ENCODE measurements at regions not wholly inside any gene's neighbourhood (a gene's known extent, or its start where the extent isn't known, plus 50 kb on each side); places are given as distances from the start of the nearest gene placed in this dataset.
"Not testable (repeated sequence)": the region's sequence is repeated elsewhere in the genome, so short reads cannot be mapped to it uniquely, and the experiment has no call there.

- H4K91ac ChIP-seq (ENCODE audit: insufficient read length, low read depth, low read length); H2BK15ac ChIP-seq (ENCODE audit: low read depth, low read length); DNase-seq; H2AK5ac ChIP-seq (ENCODE audit: insufficient read length, low read length); H3K4me3 Mint-ChIP-seq; H2BK12ac ChIP-seq (ENCODE audit: insufficient read length, low read depth, low read length); H3K4me2 ChIP-seq (ENCODE audit: insufficient read depth, insufficient read length, low read length); H4K20me1 ChIP-seq (ENCODE audit: control insufficient read depth, insufficient read depth, insufficient read length); H3K23ac ChIP-seq (ENCODE audit: insufficient read length, low read depth, low read length); H3K27ac ChIP-seq (ENCODE audit: insufficient read length, low read depth, low read length); H3K23me2 ChIP-seq (ENCODE audit: insufficient read length, low read depth, low read length, poor library complexity, severe bottlenecking); H3K27me3 Mint-ChIP-seq (ENCODE audit: low read depth); H2BK5ac ChIP-seq (ENCODE audit: insufficient read length, low read length); H4K8ac ChIP-seq (replicated peaks; ENCODE audit: insufficient read length, low read depth, low read length); H3K4me1 ChIP-seq (ENCODE audit: insufficient read depth, low read length); H3K9ac ChIP-seq (ENCODE audit: extremely low read depth, insufficient read length, low read length); H2BK20ac ChIP-seq (ENCODE audit: low read depth, low read length, poor library complexity, severe bottlenecking); H3K27me3 ChIP-seq (ENCODE audit: insufficient read depth, low read length); H3K4ac ChIP-seq (ENCODE audit: low read depth, low read length); H2AFZ ChIP-seq (ENCODE audit: low read length); H3K14ac ChIP-seq (ENCODE audit: insufficient read depth, low read length); H3K18ac ChIP-seq (ENCODE audit: insufficient read length, low read depth, low read length); H3K79me1 ChIP-seq (ENCODE audit: insufficient read depth, low read depth, low read length, poor library complexity, severe bottlenecking); H3K9me3 Mint-ChIP-seq; H3K79me2 ChIP-seq (ENCODE audit: insufficient read depth, low read length); H2BK120ac ChIP-seq (ENCODE audit: low read depth, low read length, poor library complexity, severe bottlenecking); H4K5ac ChIP-seq (ENCODE audit: insufficient read length, low read depth, low read length); H3K9me3 ChIP-seq (ENCODE audit: control insufficient read depth, low read depth, low read length); H3K4me1 Mint-ChIP-seq; H3K27ac Mint-ChIP-seq; H3K56ac ChIP-seq (ENCODE audit: insufficient read length, low read depth, low read length); H3T11ph ChIP-seq (ENCODE audit: low read length): not testable (repeated sequence)
- WGBS (ENCODE audit: extremely low coverage, insufficient read length, low lambda C conversion rate) = no CpG with 5 or more reads among the region's 7 CpGs
- H3K36me3 Mint-ChIP-seq (ENCODE audit: insufficient read depth in 1 of 3, low read depth in 3 of 3) = peaks cover 9 to 36% (median 21%) of the 10 kb centered on the region in 3 experiments; a peak in 6 of 7 replicates
Observed at GRCh38 chr12:9310645-9311044, 102.5 kb upstream of the PZP start.

- H3K79me2 ChIP-seq (ENCODE audit: insufficient read depth, low read length); H3K4ac ChIP-seq (ENCODE audit: low read depth, low read length); H3K18ac ChIP-seq (ENCODE audit: insufficient read length, low read depth, low read length); H2BK20ac ChIP-seq (ENCODE audit: low read depth, low read length, poor library complexity, severe bottlenecking); H3K23ac ChIP-seq (ENCODE audit: insufficient read length, low read depth, low read length); H4K8ac ChIP-seq (replicated peaks; ENCODE audit: insufficient read length, low read depth, low read length); H2AFZ ChIP-seq (ENCODE audit: low read length); H3K4me2 ChIP-seq (ENCODE audit: insufficient read depth, insufficient read length, low read length); H3K4me1 Mint-ChIP-seq; H3K4me1 ChIP-seq (ENCODE audit: insufficient read depth, low read length); H3K4me3 Mint-ChIP-seq; H2BK12ac ChIP-seq (ENCODE audit: insufficient read length, low read depth, low read length); H3K14ac ChIP-seq (ENCODE audit: insufficient read depth, low read length); H2BK120ac ChIP-seq (ENCODE audit: low read depth, low read length, poor library complexity, severe bottlenecking); H3K9me3 Mint-ChIP-seq; H2BK15ac ChIP-seq (ENCODE audit: low read depth, low read length); H4K5ac ChIP-seq (ENCODE audit: insufficient read length, low read depth, low read length); H2BK5ac ChIP-seq (ENCODE audit: insufficient read length, low read length); H3K9me3 ChIP-seq (ENCODE audit: control insufficient read depth, low read depth, low read length); H2AK5ac ChIP-seq (ENCODE audit: insufficient read length, low read length); DNase-seq; H3K56ac ChIP-seq (ENCODE audit: insufficient read length, low read depth, low read length); H3K23me2 ChIP-seq (ENCODE audit: insufficient read length, low read depth, low read length, poor library complexity, severe bottlenecking); H3K9ac ChIP-seq (ENCODE audit: extremely low read depth, insufficient read length, low read length); H3K27me3 ChIP-seq (ENCODE audit: insufficient read depth, low read length); H3T11ph ChIP-seq (ENCODE audit: low read length); H4K20me1 ChIP-seq (ENCODE audit: control insufficient read depth, insufficient read depth, insufficient read length); H3K27ac ChIP-seq (ENCODE audit: insufficient read length, low read depth, low read length); H3K79me1 ChIP-seq (ENCODE audit: insufficient read depth, low read depth, low read length, poor library complexity, severe bottlenecking); H3K27ac Mint-ChIP-seq; H3K27me3 Mint-ChIP-seq (ENCODE audit: low read depth); H4K91ac ChIP-seq (ENCODE audit: insufficient read length, low read depth, low read length): not testable (repeated sequence)
- WGBS (ENCODE audit: extremely low coverage, insufficient read length, low lambda C conversion rate) = no CpG with 5 or more reads among the region's 12 CpGs
- peaks cover 9 to 42% (median 28%) of the 10 kb centered on the region in 3 experiments; a peak in 6 of 7 replicates for H3K36me3 Mint-ChIP-seq (ENCODE audit: insufficient read depth in 1 of 3, low read depth in 3 of 3)
Observed at GRCh38 chr12:9309749-9310148, 101.6 kb upstream of the PZP start.

Data from H9 (cell line).